PC-9 (cell line): ENCODE measurements at regions not wholly inside any gene's neighbourhood (a gene's known extent, or its start where the extent isn't known, plus 50 kb on each side); places are given as distances from the start of the nearest gene placed in this dataset.

Experiments used
- BruUV-seq: library from RNA; stranded (reverse); fragments of 400-500 nt; replicated peaks from 2 replicates; lab custom pipeline; 2021; lab: Mats Ljungman, UMichigan
- CTCF ChIA-PET: fragments of 300-600 bp; sonication (Branson Sonifier 250); formaldehyde crosslinking; loops from one replicate; lab custom pipeline; 2022; ENCODE audit warnings: antibody characterized with exemption; lab: Charles Lee
- POLR2A ChIA-PET: fragments of 300-600 bp; sonication (Branson Sonifier 250); formaldehyde crosslinking; loops from one replicate; lab custom pipeline; 2022; ENCODE audit warnings: antibody characterized with exemption; ENCODE audit not compliant: unreplicated experiment; lab: Charles Lee
- DNase-seq, 2 experiments: peaks; one replicate each; pipeline versions ENCODE4 v3.0.0 to v3.0.0-alpha.2; 2015 to 2022; ENCODE audit warnings: mixed read lengths in 1 of 2
- H2AFZ ChIP-seq: fragments of 200-600 bp; sonication (generic); 2 replicates; pipeline ENCODE4 v1.8.1; 2017; ENCODE audit warnings: antibody characterized with exemption
- H3F3A ChIP-seq: fragments of 200-600 bp; sonication (generic); 2 replicates; pipeline ENCODE4 v1.8.1; 2017; ENCODE audit warnings: antibody characterized with exemption, mild to moderate bottlenecking, low read depth; ENCODE audit not compliant: insufficient read depth
- H3K27ac ChIP-seq: fragments of 200-600 bp; sonication (generic); 2 replicates; pipeline ENCODE4 v1.6.1; 2016; ENCODE audit warnings: mixed run types
- H3K27me3 ChIP-seq: fragments of 200-600 bp; sonication (generic); 2 replicates; pipeline ENCODE4 v1.6.1; 2016; ENCODE audit warnings: low read depth, mixed run types; ENCODE audit not compliant: insufficient read depth
- H3K36me3 ChIP-seq: fragments of 200-600 bp; sonication (generic); 2 replicates; pipeline ENCODE4 v1.6.1; 2016; ENCODE audit warnings: low read depth, mixed run types
- H3K4me1 ChIP-seq: fragments of 200-600 bp; sonication (generic); replicated peaks from 2 replicates; pipeline ENCODE4 v1.6.1; 2016; ENCODE audit warnings: mixed run types; ENCODE audit not compliant: insufficient read depth
- H3K4me2 ChIP-seq: fragments of 200-600 bp; sonication (generic); 2 replicates; pipeline ENCODE4 v1.6.1; 2017; ENCODE audit warnings: mixed run types
- H3K4me3 ChIP-seq: fragments of 200-600 bp; sonication (generic); 2 replicates; pipeline ENCODE4 v1.6.1; 2016; ENCODE audit warnings: mixed run types
- H3K79me2 ChIP-seq: fragments of 200-600 bp; sonication (generic); 2 replicates; pipeline ENCODE4 v1.6.1; 2017; ENCODE audit warnings: low read depth, mixed run types
- H3K9me2 ChIP-seq: fragments of 200-600 bp; sonication (generic); 2 replicates; pipeline ENCODE4 v1.8.1; 2017; ENCODE audit warnings: mild to moderate bottlenecking; ENCODE audit not compliant: insufficient read depth
- H3K9me3 ChIP-seq: fragments of 200-600 bp; sonication (generic); 2 replicates; pipeline ENCODE4 v1.8.1; 2016; ENCODE audit warnings: low read depth; ENCODE audit not compliant: insufficient read depth
- H4K20me1 ChIP-seq: fragments of 200-600 bp; sonication (generic); 2 replicates; pipeline ENCODE4 v1.8.1; 2017; ENCODE audit not compliant: insufficient read depth
- CTCF ChIP-seq: fragments of 200-600 bp; sonication (generic); conservative IDR thresholded peaks from 2 replicates; pipeline ENCODE4 v1.6.1; 2017; ENCODE audit warnings: mixed run types, antibody characterized with exemption, mild to moderate bottlenecking, moderate library complexity
- EZH2 ChIP-seq: fragments of 200-600 bp; sonication (generic); IDR thresholded peaks from 2 replicates; pipeline ENCODE4 v1.8.0; 2017; ENCODE audit warnings: antibody characterized with exemption, low read depth
- intact Hi-C: fragments of 100-400 bp; cut with micrococcal nuclease; formaldehyde crosslinking; loops from one replicate; pipeline ENCODE4 v1.10.0; 2022; ENCODE audit not compliant: unreplicated experiment

- DNase-seq, result no peak
- Histone ChIP-seq H3K27ac (no peak overlapping the region), H3F3A (no peaks in the 10 kb centered on the region), H3K9me2 (no peaks in the 10 kb centered on the region), H3K9me3 (no peaks in the 10 kb centered on the region), H3K27me3 (no peaks in the 10 kb centered on the region), H3K4me2 (no peak overlapping the region), H3K4me1 (no peaks in the 10 kb centered on the region), H3K4me3 (no peak overlapping the region), H3K79me2 (no peaks in the 10 kb centered on the region), H2AFZ (0 out of 2 replicates have a peak overlapping the region, but pooled peaks have one; percentile 8), H4K20me1 (no peaks in the 10 kb centered on the region), H3K36me3 (no peaks in the 10 kb centered on the region)
- POLR2A ChIA-PET, result no interaction called here
- CTCF ChIA-PET, result no interaction called here
- no peak for TF ChIP-seq CTCF
- no peak for TF ChIP-seq EZH2
- intact Hi-C loops, result no loop called here
- BruUV-seq, result no TSS peak
These were observed 729.0 kb downstream of the FAM181B start for GRCh38 chr11:82004537-82005213.

GRCh38 chr11:82003671-82004515 is 729.8 kb downstream of the FAM181B start:
- Histone ChIP-seq H3K9me3 (no peaks in the 10 kb centered on the region), H4K20me1 (no peaks in the 10 kb centered on the region), H3K4me1 (no peaks in the 10 kb centered on the region), H3K27me3 (no peaks in the 10 kb centered on the region), H2AFZ (peak overlapping the region; percentile 8; the same call in 1 of the 2 replicates), H3K4me2 (no peak overlapping the region; the same call in 1 of the 2 replicates), H3K27ac (no peak overlapping the region), H3K9me2 (no peaks in the 10 kb centered on the region), H3F3A (no peaks in the 10 kb centered on the region), H3K4me3 (no peak overlapping the region), H3K36me3 (no peaks in the 10 kb centered on the region), H3K79me2 (no peaks in the 10 kb centered on the region)
- TF ChIP-seq CTCF (no peak), EZH2 (no peak)
- POLR2A ChIA-PET, result no interaction called here
- BruUV-seq, result no TSS peak
- CTCF ChIA-PET, result no interaction called here
- DNase-seq, result peak in 1 of 2 experiments; percentile 40
- intact Hi-C loops, result no loop called here

GRCh38 chr11:82003024-82003423 is 730.6 kb downstream of the FAM181B start:
- Histone ChIP-seq H3F3A (no peaks in the 10 kb centered on the region), H3K4me1 (no peaks in the 10 kb centered on the region), H3K9me2 (no peaks in the 10 kb centered on the region), H3K9me3 (no peaks in the 10 kb centered on the region), H2AFZ (no peak overlapping the region), H3K27ac (no peak overlapping the region), H3K79me2 (no peaks in the 10 kb centered on the region), H3K27me3 (no peaks in the 10 kb centered on the region), H4K20me1 (no peaks in the 10 kb centered on the region), H3K4me2 (no peak overlapping the region), H3K4me3 (no peak overlapping the region), H3K36me3 (no peaks in the 10 kb centered on the region)
- DNase-seq, result no peak
- POLR2A ChIA-PET, result no interaction called here
- TF ChIP-seq EZH2 (no peak), CTCF (no peak)
- no TSS peak for BruUV-seq
- intact Hi-C loops, result no loop called here
- CTCF ChIA-PET, result no interaction called here
